K562 (cell line): ENCODE measurements at regions not wholly inside any gene's neighbourhood (a gene's known extent, or its start where the extent isn't known, plus 50 kb on each side); places are given as distances from the start of the nearest gene placed in this dataset.

Source experiments
- ATAC-seq: fragments of 200-7000 bp; cut with Tn5 transposase; 3 replicates; pipeline ENCODE4 v1.9.1; 2020; ENCODE audit warnings: moderate library complexity
- BruUV-seq: library from RNA; stranded (reverse); fragments of 400-500 nt; replicated peaks from 2 replicates; lab custom pipeline; 2021; lab: Mats Ljungman, UMichigan
- CTCF ChIA-PET: fragments of 300-600 bp; formaldehyde crosslinking; extraction: SDS; loops from one replicate; lab custom pipeline; 2021; ENCODE audit warnings: low intra/inter-chr PET ratio; lab: Yijun Ruan, JAX
- POLR2A ChIA-PET: fragments of 300-600, 350-650 bp; sonication (Branson Sonifier 250); formaldehyde crosslinking; extraction: SDS; loops from one replicate; lab custom pipeline; 2021; ENCODE audit warnings: antibody characterized with exemption, inconsistent platforms; lab: Yijun Ruan, JAX
- DNase-seq, 4 experiments: peaks; one replicate each; pipeline versions ENCODE4 v3.0.0 to v3.0.0-alpha.2; 2011 to 2018; ENCODE audit warnings: low spot score in 3 of 4, mixed read lengths in 3 of 4; ENCODE audit errors: extremely low read depth in 1 of 4
- FAIRE-seq: peaks from 2 replicates; lab custom pipeline; 2011; peaks lifted over from hg19 to GRCh38; lab: Jason Lieb, UNC
- H2AFZ ChIP-seq: 2 replicates; pipeline ENCODE4 v1.6.0; 2011; ENCODE audit warnings: low read depth, low read length, control low read depth, inconsistent platforms
- H3K27ac ChIP-seq: fragments of 200-600 bp; 3 replicates; pipeline ENCODE4 v1.8.0; 2011; ENCODE audit warnings: low read depth, mild to moderate bottlenecking, control low read depth, inconsistent platforms, low read length, moderate library complexity, mixed read lengths; ENCODE audit errors: extremely low read depth
- H3K27me3 ChIP-seq, 2 experiments: fragments of 300-600 bp in 1 of 2; 2 replicates in 1 of 2; 3 replicates in 1 of 2; pipeline versions ENCODE4 v1.6.0 to v1.8.0; 2011; ENCODE audit warnings: inconsistent platforms in 2 of 2, low read length in 2 of 2, mild to moderate bottlenecking in 1 of 2, mixed read lengths in 1 of 2, moderate library complexity in 1 of 2; ENCODE audit not compliant: control insufficient read depth in 2 of 2, insufficient read depth in 2 of 2
- H3K36me3 ChIP-seq: fragments of 300-600 bp; 3 replicates; pipeline ENCODE4 v1.8.0; 2011; ENCODE audit warnings: mild to moderate bottlenecking, low read length, inconsistent platforms; ENCODE audit not compliant: control insufficient read depth, insufficient read depth
- H3K4me1 ChIP-seq, 2 experiments: fragments of 200-600 bp in 1 of 2; replicated peaks in 1 of 2; 2 replicates in 1 of 2; 3 replicates in 1 of 2; pipeline versions ENCODE4 v1.5.1 to v1.8.0; 2011; ENCODE audit warnings: inconsistent platforms in 2 of 2, low read length in 2 of 2, mild to moderate bottlenecking in 1 of 2, mixed read lengths in 1 of 2, moderate library complexity in 1 of 2; ENCODE audit not compliant: control insufficient read depth in 2 of 2, insufficient read depth in 2 of 2
- H3K4me2 ChIP-seq: 2 replicates; pipeline ENCODE4 v1.6.1; 2011; ENCODE audit warnings: low read length, control low read depth, inconsistent platforms, mixed read lengths; ENCODE audit not compliant: insufficient read depth
- H3K4me3 ChIP-seq: fragments of 200-600 bp; sonication (generic), shearing (Covaris generic); 2 replicates; pipeline ENCODE4 v1.5.1; 2016; ENCODE audit warnings: control low read depth, inconsistent platforms
- H3K79me2 ChIP-seq: fragments of 200-600 bp; 3 replicates; pipeline ENCODE4 v1.8.0; 2011; ENCODE audit warnings: low read length, inconsistent platforms; ENCODE audit not compliant: control insufficient read depth, insufficient read depth
- H3K9ac ChIP-seq, 2 experiments: 2 replicates each; pipeline versions ENCODE4 v1.6.0 to v1.6.1; 2011; ENCODE audit warnings: low read depth in 2 of 2, low read length in 2 of 2, control low read depth in 1 of 2, inconsistent platforms in 1 of 2, mild to moderate bottlenecking in 1 of 2, mixed read lengths in 1 of 2; ENCODE audit not compliant: insufficient read depth in 1 of 2
- H3K9me1 ChIP-seq: one replicate; pipeline ENCODE4 v1.6.0; 2011; ENCODE audit warnings: inconsistent platforms, mild to moderate bottlenecking, low read length, moderate library complexity; ENCODE audit not compliant: control insufficient read depth, insufficient read depth
- H3K9me3 ChIP-seq: replicated peaks from 2 replicates; pipeline ENCODE4 v1.5.1; 2011; ENCODE audit warnings: low read depth, low read length, inconsistent platforms; ENCODE audit not compliant: control insufficient read depth, insufficient read depth
- H4K20me1 ChIP-seq: replicated peaks from 2 replicates; pipeline ENCODE4 v1.6.1; 2011; ENCODE audit warnings: low read length, inconsistent platforms, mixed read lengths; ENCODE audit not compliant: control insufficient read depth, insufficient read depth
- BACH1 ChIP-seq: fragments of 200-800 bp; sonication (Bioruptor generic); IDR thresholded peaks from 2 replicates; pipeline ENCODE4 v1.6.1; 2016; ENCODE audit warnings: missing genetic modification characterization, missing compliant biosample characterization
- NFRKB ChIP-seq: fragments of 450-650 bp; IDR thresholded peaks from 2 replicates; pipeline ENCODE4 v1.6.1; 2016; ENCODE audit warnings: low read depth
- PHF8 ChIP-seq: fragments of 200-600 bp; sonication (generic); IDR thresholded peaks from 2 replicates; pipeline ENCODE4 v1.6.1; 2012; ENCODE audit warnings: mixed run types, mild to moderate bottlenecking, inconsistent platforms, low read length, moderate library complexity, borderline replicate concordance
- SLC30A9 ChIP-seq: fragments of 250-450 bp; sonication (Bioruptor Pico); IDR thresholded peaks from 2 replicates; pipeline ENCODE4 v1.8.0; 2022; ENCODE audit warnings: mild to moderate bottlenecking, moderate library complexity
- STAT6 ChIP-seq: sonication (generic); formaldehyde crosslinking; IDR thresholded peaks from 2 replicates; pipeline ENCODE4 v1.8.1; 2023; ENCODE audit warnings: mild to moderate bottlenecking, missing genetic modification reagents
- TAF1 ChIP-seq: IDR thresholded peaks from 2 replicates; pipeline ENCODE4 v1.6.1; 2011; ENCODE audit warnings: mild to moderate bottlenecking, low read length, moderate library complexity; ENCODE audit not compliant: insufficient read depth, control insufficient read depth, severe bottlenecking; ENCODE audit errors: extremely low read depth
- TOE1 ChIP-seq, 2 experiments: fragments of 450-650 bp in 1 of 2; sonication (generic) in 1 of 2; formaldehyde crosslinking in 1 of 2; IDR thresholded peaks; 2 replicates each; pipeline versions ENCODE4 v1.7.1 to v1.8.0; 2016 to 2022; ENCODE audit warnings: borderline replicate concordance in 2 of 2, mild to moderate bottlenecking in 2 of 2, antibody characterized with exemption in 1 of 2, inconsistent platforms in 1 of 2, low read depth in 1 of 2, missing genetic modification reagents in 1 of 2, moderate library complexity in 1 of 2
- TRIM24 ChIP-seq, 2 experiments: fragments of 450-650 bp; IDR thresholded peaks; 2 replicates each; pipeline ENCODE4 v1.6.1; 2016
- TSHZ1 ChIP-seq: fragments of 250-450 bp; sonication (Bioruptor Pico); IDR thresholded peaks from 2 replicates; pipeline ENCODE4 v1.4.0; 2020; ENCODE audit warnings: mild to moderate bottlenecking, moderate library complexity
- ZBTB33 ChIP-seq: sonication (generic); formaldehyde crosslinking; IDR thresholded peaks from 2 replicates; pipeline ENCODE4 v1.8.1; 2023; ENCODE audit warnings: mild to moderate bottlenecking, missing genetic modification reagents
- ZNF79 ChIP-seq: fragments of 250-450 bp; sonication (Bioruptor Pico); IDR thresholded peaks from 2 replicates; pipeline ENCODE4 v1.4.0; 2020; ENCODE audit warnings: low read depth, mild to moderate bottlenecking, moderate library complexity
- WGBS: fragments of 100-300 bp; shearing (Covaris generic); methylation state at CpG from one replicate; pipeline ENCODE4 v1.1.6; 2016; ENCODE audit warnings: low coverage, mixed read lengths; ENCODE audit not compliant: insufficient coverage; ENCODE audit errors: missing lambda C conversion rate; 5-methylcytosine and 5-hydroxymethylcytosine counted together
- in situ Hi-C: fragments of 300-500 bp; cut with MboI; formaldehyde crosslinking; loops from 4 replicates; pipeline ENCODE4 v1.15.0; 2018; ENCODE audit warnings: inconsistent platforms, mixed read lengths
- intact Hi-C: fragments of 100-400 bp; cut with micrococcal nuclease; formaldehyde crosslinking; loops from 2 replicates; pipeline ENCODE4 v1.14.2; 2022

- TF ChIP-seq ZBTB33 (CRISPR knock-in tag) = peak; percentile 80
- TF ChIP-seq NFRKB = no peak
- peak; percentile 37 to 47; a peak in 2 of 4 replicates for TF ChIP-seq TRIM24 (IDR thresholded peaks at IDR 0.05)
- TF ChIP-seq PHF8 = no peak
- TF ChIP-seq STAT6 (CRISPR knock-in tag) = no peak
- TF ChIP-seq, all 486 proteins: peak for 10
Measured at GRCh38 chr7:14047709-14048399, 58.4 kb upstream of the ETV1 start (continued).

GRCh38 chr7:14045651-14046050 lies 56.2 kb upstream of the ETV1 start:
- FAIRE-seq = no peak
- intact Hi-C loops = no loop called here
- no peak overlapping the region for H3K4me3 ChIP-seq
- no peak overlapping the region for H3K4me2 ChIP-seq
- no peaks in the 10 kb centered on the region for H3K4me1 ChIP-seq
- no peak overlapping the region for H3K9ac ChIP-seq
- no peaks in the 10 kb centered on the region for H3K9me3 ChIP-seq
- no peak for ATAC-seq
- H4K20me1 ChIP-seq = no peaks in the 10 kb centered on the region
- ChIA-PET POLR2A (no interaction called here), CTCF (no interaction called here)
- H2AFZ ChIP-seq = no peak overlapping the region
- no peak for DNase-seq
- H3K27me3 ChIP-seq = no peaks in the 10 kb centered on the region
- no peaks in the 10 kb centered on the region for H3K79me2 ChIP-seq
- no peaks in the 10 kb centered on the region for H3K9me1 ChIP-seq
- in situ Hi-C loops = no loop called here
- no TSS peak for BruUV-seq
- H3K36me3 ChIP-seq = no peaks in the 10 kb centered on the region
- 45% methylated on average over 3 of the region's 3 CpGs for WGBS
- no peak overlapping the region for H3K27ac ChIP-seq
- no peak for TF ChIP-seq TAF1
- TF ChIP-seq BACH1 (tag) = no peak
- no peak for TF ChIP-seq TSHZ1 (CRISPR knock-in tag)
- no peak for TF ChIP-seq SLC30A9
- no peak for TF ChIP-seq TOE1 (IDR thresholded peaks at IDR 0.05; ENCODE audit: borderline replicate concordance)
- TF ChIP-seq TOE1 (CRISPR knock-in tag; IDR thresholded peaks at IDR 0.05; ENCODE audit: borderline replicate concordance, low read depth) = no peak
- TF ChIP-seq ZNF79 (CRISPR knock-in tag) = no peak
